HG03066 (cell line): ENCODE measurements at regions not wholly inside any gene's neighbourhood (a gene's known extent, or its start where the extent isn't known, plus 50 kb on each side); places are given as distances from the start of the nearest gene placed in this dataset.

Experiments used
- ATAC-seq: cut with Tn5 transposase; IDR thresholded peaks from one replicate; pipeline ENCODE4 v1.9.1; 2021; ENCODE audit warnings: low read depth; ENCODE audit not compliant: unreplicated experiment

- ATAC-seq = no peak
Measured at GRCh38 chr2:207235621-207236020, 69.9 kb upstream of the KLF7 start.

- ATAC-seq = no peak
Measured at GRCh38 chr2:207236156-207236935, 70.6 kb upstream of the KLF7 start.

- ATAC-seq = no peak
Measured at GRCh38 chr2:207238831-207239701, 73.3 kb upstream of the KLF7 start.

- ATAC-seq = no peak
Measured at GRCh38 chr2:207239754-207240494, 74.2 kb upstream of the KLF7 start.

- ATAC-seq = no peak
Measured at GRCh38 chr2:207240649-207241048, 74.9 kb upstream of the KLF7 start.

GRCh38 chr2:207241198-207241597, 75.5 kb upstream of the KLF7 start:
- ATAC-seq = no peak

- ATAC-seq = no peak
Measured at GRCh38 chr2:207243601-207244000, 77.9 kb upstream of the KLF7 start.

GRCh38 chr2:207244971-207245925, 79.5 kb upstream of the KLF7 start:
- no peak for ATAC-seq

GRCh38 chr2:207248702-207249377, 83.1 kb upstream of the KLF7 start:
- no peak for ATAC-seq

- ATAC-seq = no peak
Measured at GRCh38 chr2:207251022-207251421, 85.3 kb upstream of the KLF7 start.

GRCh38 chr2:207251573-207252192, 85.9 kb upstream of the KLF7 start:
- no peak for ATAC-seq

- no peak for ATAC-seq
Measured at GRCh38 chr2:207252416-207252815, 86.7 kb upstream of the KLF7 start.

- no peak for ATAC-seq
Measured at GRCh38 chr2:207252979-207253645, 87.4 kb upstream of the KLF7 start.

- no peak for ATAC-seq
Measured at GRCh38 chr2:207253666-207254345, 88.1 kb upstream of the KLF7 start.

GRCh38 chr2:207254591-207255464, 89.1 kb upstream of the KLF7 start:
- no peak for ATAC-seq

GRCh38 chr2:207255565-207256470, 90.1 kb upstream of the KLF7 start:
- ATAC-seq = no peak
